ENCODE measurements at regions not wholly inside any gene's neighbourhood (a gene's known extent, or its start where the extent isn't known, plus 50 kb on each side); places are given as distances from the start of the nearest gene placed in this dataset.

DNA sequence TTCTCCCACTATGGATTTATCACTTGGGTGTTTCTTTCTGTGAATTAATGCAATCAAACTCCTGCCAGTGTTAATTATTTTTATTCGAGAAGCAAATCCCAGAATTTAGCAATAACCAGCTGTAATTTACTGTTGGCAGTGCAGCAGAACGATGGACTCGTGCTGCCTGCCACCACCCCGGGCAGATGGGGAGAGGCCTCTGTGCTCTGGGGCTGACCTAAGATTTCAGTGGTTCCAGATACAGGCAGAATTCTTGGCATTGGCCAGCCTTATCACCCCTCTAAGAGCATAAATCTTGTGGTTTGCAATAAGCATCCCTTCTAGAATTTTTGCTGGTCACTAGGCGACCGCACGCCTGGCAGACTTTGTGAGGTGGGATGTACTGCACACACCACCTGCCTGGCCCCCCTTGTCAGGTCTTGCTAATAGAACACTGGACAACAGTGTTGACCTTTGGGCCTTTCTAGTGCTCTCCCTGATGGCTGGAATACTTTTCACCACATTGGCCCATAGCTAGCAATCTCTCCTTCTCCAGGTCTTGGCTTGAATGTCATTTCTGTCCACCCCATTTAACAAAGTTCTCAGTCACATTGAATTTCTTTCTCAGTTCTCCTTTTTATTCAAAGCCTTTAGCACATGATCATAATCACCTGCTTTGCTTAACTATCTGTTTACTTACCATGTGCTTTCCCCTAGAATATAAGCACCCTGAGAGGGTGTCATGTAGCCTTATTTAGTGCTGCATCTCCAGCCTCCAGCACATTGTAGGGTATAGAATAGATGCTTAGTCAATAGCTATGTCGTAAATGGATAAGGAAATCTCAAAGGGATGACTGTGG, 122.1 kb upstream of the DYNLRB2 start:
- DNase-seq: no peak

DNA sequence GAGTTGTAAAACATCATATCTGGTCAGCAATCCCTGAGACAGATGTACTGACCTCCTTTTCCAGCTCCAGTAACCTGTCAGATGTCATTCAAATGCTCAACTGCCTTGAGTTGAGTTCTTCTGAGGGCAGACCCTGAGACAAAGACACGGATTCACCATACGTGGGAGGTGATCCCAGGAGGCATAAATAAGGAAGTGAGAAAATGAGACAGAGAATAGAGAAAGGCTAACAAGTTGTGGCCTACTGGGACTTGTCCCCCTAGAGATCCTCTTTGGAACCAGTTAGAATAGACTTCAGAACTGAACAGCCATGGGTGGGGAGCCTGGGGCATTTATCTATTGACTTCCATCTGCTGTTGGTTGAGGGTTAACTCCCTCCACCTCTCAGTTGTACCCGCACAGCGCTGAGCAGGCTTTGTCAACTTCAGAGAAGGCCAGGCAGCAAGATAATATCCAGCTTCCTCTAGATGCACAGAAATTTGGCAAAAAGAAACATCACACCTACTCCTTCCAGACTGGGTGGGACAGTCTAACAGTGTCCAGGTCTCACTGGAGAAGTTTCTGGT, 123.0 kb upstream of the DYNLRB2 start:
- DNase-seq: no peak

- DNase-seq: no peak
Observed at GRCh38 chr16:80408014-80408413, 132.8 kb upstream of the DYNLRB2 start.

- DNase-seq: no peak
Observed at GRCh38 chr16:80407265-80407987, 133.4 kb upstream of the DYNLRB2 start.

GRCh38 chr16:80404847-80405246, 135.9 kb upstream of the DYNLRB2 start:
- no peak for DNase-seq

GRCh38 chr16:80403894-80404293, 136.9 kb upstream of the DYNLRB2 start:
- DNase-seq: no peak

DNA sequence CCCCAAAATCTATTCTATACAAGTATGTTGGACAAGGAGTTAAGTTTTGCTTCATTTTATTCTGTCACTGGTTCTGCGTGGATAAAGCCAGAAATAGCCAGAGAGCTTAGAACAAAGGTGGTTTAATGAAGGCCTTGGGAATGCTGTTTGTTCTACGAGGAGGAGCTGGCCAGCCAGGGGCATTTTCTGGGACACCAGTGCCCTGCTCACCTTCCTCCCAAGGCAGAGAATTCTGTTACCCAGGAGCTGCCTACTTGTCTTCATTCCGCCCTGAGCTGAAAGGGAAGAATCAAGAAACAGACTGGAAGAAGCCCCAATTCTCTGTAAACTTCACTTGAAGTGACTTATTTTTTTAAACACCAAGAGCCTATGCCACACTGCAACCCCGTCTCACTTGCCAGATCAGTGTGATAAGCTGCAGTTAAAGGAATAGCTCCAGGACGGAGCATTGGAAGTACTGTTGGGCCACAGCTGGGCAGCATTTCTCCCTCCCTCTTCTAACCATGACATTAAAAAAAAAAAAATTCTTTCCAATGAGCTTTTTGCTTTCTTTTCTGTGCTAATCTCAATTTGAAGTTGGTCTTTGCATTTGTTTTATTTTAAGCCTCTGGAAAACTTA, 149.8 kb upstream of the DYNLRB2 start:
- DNase-seq: no peak

- no peak for DNase-seq
Observed at GRCh38 chr16:80390046-80390445, 150.7 kb upstream of the DYNLRB2 start.

DNA sequence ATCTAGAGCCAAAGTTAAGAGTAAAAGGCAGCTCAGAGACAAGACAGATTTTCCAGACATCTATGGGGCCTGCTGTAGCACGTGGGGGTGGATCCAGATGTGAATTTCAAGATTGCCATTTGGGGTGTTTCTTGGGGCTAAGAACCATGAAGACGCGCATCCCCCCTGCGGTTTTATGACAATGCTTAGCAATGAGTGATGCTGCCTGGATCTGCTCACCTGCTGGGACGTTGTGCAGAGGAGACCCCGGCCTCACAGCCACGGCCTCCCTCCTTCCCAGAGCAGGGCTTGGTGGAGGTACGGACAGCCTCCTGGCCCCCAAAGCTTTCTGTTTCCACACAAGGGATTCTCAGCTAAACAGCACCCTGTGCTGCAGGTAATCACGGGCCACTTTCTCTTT, 151.5 kb upstream of the DYNLRB2 start:
- no peak for DNase-seq

- no peak for DNase-seq
Observed at GRCh38 chr16:80387318-80387921, 153.4 kb upstream of the DYNLRB2 start.

GRCh38 chr16:80384862-80385261, 155.9 kb upstream of the DYNLRB2 start:
- no peak for DNase-seq

DNA sequence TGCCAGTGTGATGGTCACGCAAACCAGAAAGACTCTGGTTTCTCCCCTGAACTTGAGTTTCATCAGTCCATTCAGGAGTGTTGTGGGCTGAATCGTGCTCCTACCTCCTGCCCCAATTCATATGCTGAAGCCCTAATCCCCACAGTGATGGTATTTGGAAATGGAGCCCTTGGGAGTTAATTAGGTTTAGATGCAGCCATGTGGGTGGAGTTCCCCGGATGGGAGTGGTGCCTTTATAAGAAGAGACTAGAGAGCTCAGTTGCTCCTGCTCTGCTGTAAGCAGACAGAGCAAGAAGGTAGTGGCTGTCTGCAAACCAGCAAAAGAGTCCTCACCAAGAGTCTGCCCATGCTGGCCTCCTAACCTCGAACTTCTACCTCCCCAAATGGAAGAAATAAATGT, 160.3 kb upstream of the DYNLRB2 start:
- DNase-seq: no peak

DNA sequence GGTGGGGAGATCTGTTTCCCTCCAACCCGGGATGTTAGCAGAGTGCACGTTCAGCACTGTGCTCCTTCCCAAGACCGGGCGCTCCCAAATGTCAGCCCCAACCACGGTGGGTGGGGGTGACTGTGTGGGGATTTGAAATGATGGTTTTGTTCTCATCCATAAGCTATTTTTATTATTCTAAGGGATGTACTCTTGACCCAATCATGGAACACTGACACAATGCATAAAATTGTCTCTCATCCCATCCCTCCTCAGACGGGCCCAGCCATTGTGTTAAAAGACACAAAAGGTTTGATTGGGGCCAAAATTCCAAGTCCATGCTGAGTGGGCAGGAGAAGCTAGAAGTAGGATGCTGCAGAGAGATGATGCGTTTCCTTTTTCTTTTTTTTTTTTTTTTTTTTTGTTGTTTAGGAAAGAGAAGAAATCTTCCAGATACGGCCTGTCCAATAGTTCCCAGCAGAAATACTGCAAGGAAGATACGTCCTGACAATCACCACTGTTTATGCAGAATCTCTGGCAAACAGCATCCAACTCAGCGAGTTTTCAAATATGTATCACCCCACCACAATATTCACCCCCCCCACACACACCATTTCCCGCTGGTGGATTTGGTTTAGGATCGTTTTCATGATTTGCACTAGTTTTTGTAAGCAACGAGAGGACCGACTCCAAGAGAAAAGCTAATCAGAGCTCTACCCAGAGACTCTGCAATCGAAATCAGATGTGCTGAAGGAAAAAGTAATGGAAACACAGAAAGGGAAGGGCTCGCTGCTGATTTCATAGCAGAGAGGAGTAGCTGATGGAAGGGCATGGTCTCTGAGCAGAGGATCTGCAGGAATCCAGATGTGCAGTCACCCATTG, 163.5 kb upstream of the DYNLRB2 start:
- no peak for DNase-seq

GRCh38 chr16:80375973-80376372, 164.8 kb upstream of the DYNLRB2 start:
- no peak for DNase-seq

- DNase-seq: no peak
Observed at GRCh38 chr16:80375513-80375912, 165.3 kb upstream of the DYNLRB2 start.

DNA sequence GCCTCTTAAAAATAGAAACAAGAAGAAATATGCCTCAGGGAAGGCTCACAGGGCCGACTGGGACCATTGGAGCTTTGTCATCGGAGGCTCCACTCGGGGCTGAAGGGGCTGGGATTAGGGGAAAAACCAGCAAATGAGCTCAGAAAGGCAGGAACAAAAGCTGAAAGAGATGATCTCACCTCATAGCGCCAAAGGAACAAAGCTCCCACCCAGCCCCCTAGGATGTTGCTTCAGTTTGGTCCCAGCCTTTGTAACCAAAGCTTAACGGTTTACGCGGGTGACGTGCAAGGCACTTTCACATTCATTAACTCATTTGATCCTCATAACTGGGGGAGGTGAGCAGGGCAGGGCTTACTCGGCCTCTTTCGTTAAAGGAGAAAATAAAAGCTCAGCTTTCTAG, 168.5 kb upstream of the DYNLRB2 start:
- DNase-seq: no peak

- no peak for DNase-seq
Observed at GRCh38 chr16:80369138-80369958, 171.4 kb upstream of the DYNLRB2 start.

DNA sequence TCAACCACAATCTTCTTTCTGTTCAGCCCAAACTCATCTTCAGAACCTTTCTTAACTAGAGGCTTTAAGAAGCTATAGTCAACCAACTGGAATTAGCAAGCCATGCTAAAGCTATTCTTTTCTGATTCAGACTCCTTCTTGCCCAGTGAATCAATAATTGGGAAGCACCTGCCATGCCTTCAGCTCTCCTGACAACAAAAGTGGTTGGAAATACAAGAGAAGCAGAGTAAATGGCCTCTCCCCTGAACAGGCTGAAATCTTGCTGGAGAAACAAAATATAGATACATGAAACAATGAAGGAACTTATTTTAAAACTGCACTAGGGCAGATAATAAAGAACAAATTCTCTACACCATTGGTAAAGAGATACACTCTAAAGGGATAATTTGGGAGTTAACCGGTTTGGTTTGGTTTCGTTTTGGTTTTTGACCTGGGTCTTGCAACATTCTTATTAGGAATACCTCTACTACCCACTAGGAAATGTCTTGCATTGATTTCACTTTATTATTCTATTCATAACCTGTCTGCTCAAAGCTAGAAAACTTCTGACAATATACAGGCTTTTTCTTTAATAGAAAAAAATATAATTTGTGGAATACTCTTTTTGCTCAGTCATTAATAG, 173.6 kb upstream of the DYNLRB2 start:
- DNase-seq: no peak

DNA sequence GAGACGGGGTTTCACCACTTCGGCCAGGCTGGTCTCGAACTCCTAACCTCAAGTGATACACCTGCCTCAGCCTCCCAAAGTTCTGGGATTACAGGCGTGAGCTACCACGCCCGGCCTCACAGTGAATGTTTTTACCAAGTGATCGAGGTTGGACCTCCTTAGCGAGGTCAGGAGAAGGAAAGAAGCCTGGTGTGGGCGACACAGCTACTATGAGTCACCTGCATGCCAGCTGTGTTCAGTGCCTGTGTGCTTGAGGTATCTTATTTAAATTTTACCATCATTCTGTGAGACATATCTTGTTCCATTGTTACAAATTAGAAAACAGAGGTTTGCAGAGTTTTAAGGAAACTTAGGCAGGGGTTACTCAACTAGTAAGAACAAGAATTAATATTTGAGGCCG, 174.8 kb upstream of the DYNLRB2 start:
- DNase-seq: no peak

GRCh38 chr16:80362816-80363215, 178.0 kb upstream of the DYNLRB2 start:
- no peak for DNase-seq

DNA sequence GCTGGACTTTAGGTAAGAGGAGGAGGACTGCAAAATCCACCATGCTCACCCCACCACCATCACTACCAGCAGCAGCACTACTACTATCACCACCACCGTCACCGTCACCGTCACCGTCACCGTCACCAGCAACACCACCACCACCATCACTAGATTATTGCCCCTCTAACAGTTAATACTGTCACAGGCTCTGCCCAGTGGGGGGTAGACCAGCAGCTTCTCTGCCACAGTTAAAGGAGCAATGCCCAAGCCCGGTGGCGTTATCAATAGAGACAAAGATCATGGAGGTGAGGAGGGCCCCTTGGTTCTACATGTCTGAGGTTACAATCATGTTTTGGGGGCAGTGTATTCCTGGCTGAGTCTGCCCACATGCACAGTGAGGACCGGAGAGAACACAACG, 184.4 kb upstream of the DYNLRB2 start:
- DNase-seq: no peak

Measured in activated CD4-positive, alpha-beta T cell treated with anti-CD3 and anti-CD28 coated beads for 1 hour (primary cell).